Activated naive CD8-positive, alpha-beta T cell treated with anti-CD3 and anti-CD28 coated beads, Interleukin-2, amount 50 U/mL, for 24 hours (primary cell): ENCODE measurements at regions not wholly inside any gene's neighbourhood (a gene's known extent, or its start where the extent isn't known, plus 50 kb on each side); places are given as distances from the start of the nearest gene placed in this dataset.
"Not testable (repeated sequence)": the region's sequence is repeated elsewhere in the genome, so short reads cannot be mapped to it uniquely, and the experiment has no call there.

ENCODE experiments used
- ATAC-seq: fragments of 150-1000 bp; cut with Tn5 transposase; one replicate; pipeline ENCODE4 v1.10.0; 2021
- DNase-seq: peaks from one replicate; pipeline ENCODE4 v3.0.0; 2021
- H3K27ac Mint-ChIP-seq: one replicate; pipeline ENCODE4 v1.8.0; 2021; ENCODE audit warnings: mild to moderate bottlenecking, mixed read lengths
- H3K27me3 Mint-ChIP-seq: one replicate; pipeline ENCODE4 v1.8.0; 2021; ENCODE audit warnings: mixed read lengths
- H3K36me3 Mint-ChIP-seq: one replicate; pipeline ENCODE4 v1.8.0; 2021; ENCODE audit warnings: low read depth, mixed read lengths
- H3K4me1 Mint-ChIP-seq: one replicate; pipeline ENCODE4 v1.8.0; 2021; ENCODE audit warnings: mixed read lengths
- H3K4me3 Mint-ChIP-seq: one replicate; pipeline ENCODE4 v1.8.0; 2021; ENCODE audit warnings: mild to moderate bottlenecking, moderate library complexity, mixed read lengths
- H3K9me3 Mint-ChIP-seq: one replicate; pipeline ENCODE4 v1.8.0; 2021; ENCODE audit warnings: mixed read lengths

- ATAC-seq (no peak), DNase-seq (no peak)
- Mint-ChIP-seq H3K9me3 (no peaks in the 10 kb centered on the region), H3K4me3 (no peak overlapping the region), H3K4me1 (no peaks in the 10 kb centered on the region), H3K36me3 (no peaks in the 10 kb centered on the region), H3K27ac (no peak overlapping the region), H3K27me3 (no peaks in the 10 kb centered on the region)
Measured at GRCh38 chr3:151553888-151554287, 93.0 kb upstream of the IGSF10 start.

- ATAC-seq: no peak
- no peak overlapping the region for H3K4me3 Mint-ChIP-seq
- H3K27me3 Mint-ChIP-seq: no peaks in the 10 kb centered on the region
- no peaks in the 10 kb centered on the region for H3K36me3 Mint-ChIP-seq
- no peaks in the 10 kb centered on the region for H3K4me1 Mint-ChIP-seq
- no peaks in the 10 kb centered on the region for H3K9me3 Mint-ChIP-seq
- DNase-seq: no peak
- no peak overlapping the region for H3K27ac Mint-ChIP-seq
Measured at GRCh38 chr3:151552589-151552988, 91.7 kb upstream of the IGSF10 start.

- H3K4me1 Mint-ChIP-seq: no peaks in the 10 kb centered on the region
- H3K9me3 Mint-ChIP-seq: no peaks in the 10 kb centered on the region
- DNase-seq (no peak), ATAC-seq (no peak)
- no peak overlapping the region for H3K27ac Mint-ChIP-seq
- H3K36me3 Mint-ChIP-seq: no peaks in the 10 kb centered on the region
- H3K4me3 Mint-ChIP-seq: no peak overlapping the region
- no peaks in the 10 kb centered on the region for H3K27me3 Mint-ChIP-seq
Measured at GRCh38 chr3:151550642-151551041, 89.8 kb upstream of the IGSF10 start.

- no peak overlapping the region for H3K27ac Mint-ChIP-seq
- no peak for ATAC-seq
- no peak overlapping the region for H3K4me3 Mint-ChIP-seq
Measured at GRCh38 chr3:151550025-151550618, 89.3 kb upstream of the IGSF10 start.

DNA sequence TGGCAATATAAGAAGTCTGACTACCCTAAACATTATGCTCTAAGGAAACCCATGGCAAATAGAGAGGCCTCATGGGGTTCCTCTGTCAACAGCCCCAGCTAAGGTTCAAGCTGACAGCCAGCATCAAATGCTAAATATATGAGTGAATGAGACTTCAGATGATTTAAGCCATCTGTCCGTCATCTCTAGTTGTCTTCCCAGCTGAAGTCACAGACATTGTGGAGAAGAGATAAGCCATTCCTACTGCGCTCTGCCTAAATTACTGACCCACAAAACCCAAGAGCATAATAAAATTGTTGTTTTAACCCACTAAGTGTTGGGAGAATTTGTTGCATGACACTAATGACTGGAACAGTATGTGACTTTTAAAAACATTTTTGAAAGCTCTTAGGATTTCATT is 87.3 kb upstream of the IGSF10 start:
- Mint-ChIP-seq H3K27ac (no peak overlapping the region), H3K36me3 (no peaks in the 10 kb centered on the region), H3K4me3 (no peak overlapping the region), H3K27me3 (no peaks in the 10 kb centered on the region), H3K4me1 (no peaks in the 10 kb centered on the region), H3K9me3 (no peaks in the 10 kb centered on the region)
- no peak for ATAC-seq
- no peak for DNase-seq

More at GRCh38 chr3:151550025-151550618, 89.3 kb upstream of the IGSF10 start:
- no peaks in the 10 kb centered on the region for H3K27me3 Mint-ChIP-seq
- no peaks in the 10 kb centered on the region for H3K36me3 Mint-ChIP-seq
- no peak for DNase-seq
- no peaks in the 10 kb centered on the region for H3K9me3 Mint-ChIP-seq
- H3K4me1 Mint-ChIP-seq: no peaks in the 10 kb centered on the region

DNA sequence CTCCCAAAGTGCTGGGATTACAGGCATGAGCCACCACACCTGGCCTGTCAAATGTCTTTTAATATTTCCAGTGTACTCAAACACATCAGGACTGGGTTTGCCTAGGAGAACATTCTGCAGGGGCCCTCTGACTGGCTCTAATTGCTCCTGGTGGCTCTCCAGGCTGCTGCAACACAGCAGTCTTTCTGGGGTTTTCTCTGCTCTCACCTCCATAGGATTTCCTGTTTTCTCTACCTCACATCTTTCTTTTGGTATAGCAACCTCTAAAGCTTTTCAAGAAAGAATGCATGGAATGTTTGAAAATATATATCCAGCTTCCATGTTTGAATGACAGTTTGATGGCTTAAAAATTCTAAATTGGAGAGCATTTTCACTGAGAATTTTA is 83.3 kb upstream of the IGSF10 start:
- Mint-ChIP-seq H3K4me3 (no peak overlapping the region), H3K36me3 (no peaks in the 10 kb centered on the region), H3K9me3 (no peaks in the 10 kb centered on the region), H3K27me3 (no peaks in the 10 kb centered on the region), H3K4me1 (no peaks in the 10 kb centered on the region), H3K27ac (no peak overlapping the region)
- no peak for ATAC-seq
- no peak for DNase-seq

- H3K36me3 Mint-ChIP-seq: no peaks in the 10 kb centered on the region
- no peak overlapping the region for H3K27ac Mint-ChIP-seq
- no peak for ATAC-seq
- no peak for DNase-seq
- H3K27me3 Mint-ChIP-seq: no peaks in the 10 kb centered on the region
- no peak overlapping the region for H3K4me3 Mint-ChIP-seq
- no peaks in the 10 kb centered on the region for H3K4me1 Mint-ChIP-seq
- H3K9me3 Mint-ChIP-seq: no peaks in the 10 kb centered on the region
Measured at GRCh38 chr3:151541178-151541577, 80.3 kb upstream of the IGSF10 start.

DNA sequence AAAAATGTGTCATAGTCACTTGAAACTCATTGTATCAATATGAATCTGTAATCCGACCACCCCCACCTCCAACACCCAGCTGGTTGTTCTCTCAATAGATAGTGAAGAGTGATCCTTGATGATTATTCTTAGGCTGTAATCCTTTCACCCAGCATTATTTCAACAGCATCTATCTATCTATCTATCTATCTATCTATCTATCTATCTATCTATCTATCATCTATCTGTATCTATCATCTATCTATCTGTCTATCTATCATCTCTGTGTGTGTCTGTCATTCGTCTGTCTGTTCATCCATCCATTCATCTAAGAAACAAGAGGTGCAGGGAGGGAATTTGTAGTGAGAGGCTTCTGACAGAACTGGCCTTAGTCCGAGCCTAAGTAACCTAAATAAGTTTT is 78.7 kb upstream of the IGSF10 start:
- Mint-ChIP-seq H3K9me3 (no peaks in the 10 kb centered on the region), H3K27ac (no peak overlapping the region), H3K36me3 (no peaks in the 10 kb centered on the region), H3K27me3 (no peaks in the 10 kb centered on the region), H3K4me1 (no peaks in the 10 kb centered on the region), H3K4me3 (no peak overlapping the region)
- ATAC-seq (no peak), DNase-seq (no peak)

DNA sequence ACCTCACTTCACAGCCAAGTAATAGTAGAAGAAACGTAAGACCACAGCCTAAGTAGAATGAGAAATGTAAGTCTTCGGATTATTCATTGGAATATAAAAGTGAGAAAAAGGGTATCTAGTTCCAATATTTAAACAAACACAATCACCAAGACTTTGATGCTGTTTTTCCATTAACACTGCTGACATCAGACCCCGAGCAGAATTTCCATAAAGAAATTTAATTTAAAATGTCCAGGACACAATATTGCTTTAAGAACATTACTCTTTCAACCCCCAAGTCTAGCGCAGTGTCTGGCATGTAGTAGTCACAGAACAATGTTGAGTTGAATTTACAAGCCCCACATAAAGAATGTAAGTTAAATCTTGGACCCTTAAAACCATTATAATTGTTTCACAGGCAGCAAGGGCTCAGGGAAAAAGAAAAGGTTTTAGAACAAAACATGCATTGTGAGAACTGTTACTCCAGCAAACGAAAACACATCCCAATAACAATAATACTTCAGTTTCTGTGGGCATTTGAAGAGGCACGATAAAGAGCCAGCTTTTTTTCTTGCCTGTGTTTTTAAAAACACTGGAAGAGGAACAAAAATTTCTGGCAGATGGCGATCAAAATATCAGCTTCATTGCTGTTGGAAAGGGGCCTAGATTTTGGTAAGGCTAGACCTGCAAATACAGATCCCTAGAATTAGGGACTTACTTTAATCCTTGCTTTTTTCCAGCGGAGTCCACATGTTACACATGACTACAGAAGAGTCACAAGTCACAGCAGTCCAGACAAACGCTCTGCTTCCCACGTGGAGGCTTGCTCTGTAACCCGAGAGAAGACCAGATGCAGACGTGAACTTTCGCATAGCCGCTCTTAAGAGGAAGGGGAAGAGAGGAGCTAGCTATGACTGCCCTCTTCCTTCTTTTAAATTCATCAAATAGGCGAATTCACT is 77.9 kb upstream of the IGSF10 start:
- ATAC-seq (no peak), DNase-seq (no peak)
- H3K36me3 Mint-ChIP-seq: no peaks in the 10 kb centered on the region
- H3K4me3 Mint-ChIP-seq: no peak overlapping the region
- no peaks in the 10 kb centered on the region for H3K4me1 Mint-ChIP-seq
- no peaks in the 10 kb centered on the region for H3K27me3 Mint-ChIP-seq
- no peak overlapping the region for H3K27ac Mint-ChIP-seq
- H3K9me3 Mint-ChIP-seq: no peaks in the 10 kb centered on the region

DNA sequence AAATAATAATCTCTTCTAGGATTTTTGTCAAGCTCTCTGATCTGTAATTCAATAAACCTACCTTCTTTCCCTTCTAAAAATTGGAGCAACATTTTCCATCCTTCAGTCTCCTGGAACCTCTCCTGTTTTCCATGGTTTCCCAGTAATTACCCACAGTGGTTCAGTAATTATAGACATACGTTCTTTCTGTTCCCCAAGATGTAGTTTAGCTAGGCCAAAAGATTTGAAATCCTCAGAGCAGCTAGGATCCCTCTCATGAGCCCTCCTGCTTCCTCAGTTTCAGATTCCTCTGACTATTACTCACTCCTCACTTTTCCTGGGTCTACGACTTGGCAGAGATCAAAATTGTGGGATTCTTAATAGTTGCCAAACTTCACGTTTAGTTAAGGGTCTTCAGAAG is 76.9 kb upstream of the IGSF10 start:
- no peaks in the 10 kb centered on the region for H3K36me3 Mint-ChIP-seq
- H3K27ac Mint-ChIP-seq: no peak overlapping the region
- DNase-seq (no peak), ATAC-seq (no peak)
- H3K4me3 Mint-ChIP-seq: no peak overlapping the region
- H3K27me3 Mint-ChIP-seq: no peaks in the 10 kb centered on the region
- H3K4me1 Mint-ChIP-seq: no peaks in the 10 kb centered on the region
- no peaks in the 10 kb centered on the region for H3K9me3 Mint-ChIP-seq

GRCh38 chr3:151526757-151527156 is 65.9 kb upstream of the IGSF10 start:
- DNase-seq: no peak
- no peaks in the 10 kb centered on the region for H3K36me3 Mint-ChIP-seq
- H3K27ac Mint-ChIP-seq: no peak overlapping the region

DNA sequence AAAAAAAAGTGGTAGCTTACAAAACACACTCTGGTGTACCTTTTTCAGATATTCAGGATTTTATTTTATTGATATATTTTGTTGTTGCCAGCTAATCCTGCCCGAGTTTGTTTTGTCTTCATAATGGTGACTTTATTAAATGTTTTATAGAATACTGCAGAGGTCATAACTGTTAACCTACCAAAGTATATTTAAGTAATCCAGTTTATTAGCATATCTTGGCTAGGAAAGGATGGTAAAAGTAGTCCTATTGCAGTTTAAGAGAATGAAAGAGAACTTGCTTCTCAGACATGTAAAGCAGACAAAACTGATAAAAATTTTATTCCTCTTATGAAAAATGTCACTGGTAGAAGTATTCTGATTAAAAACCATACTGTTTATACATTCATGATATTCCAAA is 59.2 kb upstream of the IGSF10 start:
- H3K4me3 Mint-ChIP-seq: no peak overlapping the region
- no peaks in the 10 kb centered on the region for H3K36me3 Mint-ChIP-seq
- no peak for DNase-seq
- peaks cover 6% of the 10 kb centered on the region for H3K27me3 Mint-ChIP-seq
- ATAC-seq: no peak
- no peaks in the 10 kb centered on the region for H3K4me1 Mint-ChIP-seq
- H3K27ac Mint-ChIP-seq: no peak overlapping the region
- H3K9me3 Mint-ChIP-seq: peaks cover 4% of the 10 kb centered on the region

More at GRCh38 chr3:151526757-151527156, 65.9 kb upstream of the IGSF10 start:
- H3K9me3 Mint-ChIP-seq: no peaks in the 10 kb centered on the region
- no peaks in the 10 kb centered on the region for H3K4me1 Mint-ChIP-seq
- ATAC-seq: no peak
- peaks cover 3% of the 10 kb centered on the region for H3K27me3 Mint-ChIP-seq
- no peak overlapping the region for H3K4me3 Mint-ChIP-seq

- H3K9me3 Mint-ChIP-seq, H3K27ac Mint-ChIP-seq, H3K4me1 Mint-ChIP-seq, H3K36me3 Mint-ChIP-seq, H3K27me3 Mint-ChIP-seq, DNase-seq, H3K4me3 Mint-ChIP-seq, ATAC-seq: not testable (repeated sequence)
Measured at GRCh38 chr3:151511433-151511832, 50.6 kb upstream of the IGSF10 start.
